ENCODE measurements at regions not wholly inside any gene's neighbourhood (a gene's known extent, or its start where the extent isn't known, plus 50 kb on each side); places are given as distances from the start of the nearest gene placed in this dataset.
"Not testable (repeated sequence)": the region's sequence is repeated elsewhere in the genome, so short reads cannot be mapped to it uniquely, and the experiment has no call there.

- DNase-seq (ENCODE audit: low read depth) = not testable (repeated sequence)
Measured at GRCh38 chr15:85196697-85197096, 183.7 kb upstream of the AKAP13 start.

- not testable (repeated sequence) for DNase-seq (ENCODE audit: low read depth)
Measured at GRCh38 chr15:85197582-85197981, 182.8 kb upstream of the AKAP13 start.

GRCh38 chr15:85198432-85198831 lies 182.0 kb upstream of the AKAP13 start:
- DNase-seq (ENCODE audit: low read depth) = not testable (repeated sequence)

GRCh38 chr15:85200215-85200614 lies 180.2 kb upstream of the AKAP13 start:
- not testable (repeated sequence) for DNase-seq (ENCODE audit: low read depth)

- not testable (repeated sequence) for DNase-seq (ENCODE audit: low read depth)
Measured at GRCh38 chr15:85201118-85201793, 179.1 kb upstream of the AKAP13 start.

- DNase-seq (ENCODE audit: low read depth) = not testable (repeated sequence)
Measured at GRCh38 chr15:85204481-85204880, 175.9 kb upstream of the AKAP13 start.

GRCh38 chr15:85233791-85234325 lies 146.5 kb upstream of the AKAP13 start:
- DNase-seq (ENCODE audit: low read depth) = not testable (repeated sequence)

GRCh38 chr15:85234450-85235196 lies 145.8 kb upstream of the AKAP13 start:
- DNase-seq (ENCODE audit: low read depth) = not testable (repeated sequence)

GRCh38 chr15:85244056-85244455 lies 136.3 kb upstream of the AKAP13 start:
- DNase-seq (ENCODE audit: low read depth) = not testable (repeated sequence)

- DNase-seq (ENCODE audit: low read depth) = not testable (repeated sequence)
Measured at GRCh38 chr15:85250938-85251542, 129.4 kb upstream of the AKAP13 start.

- DNase-seq (ENCODE audit: low read depth) = not testable (repeated sequence)
Measured at GRCh38 chr15:85253196-85253915, 127.0 kb upstream of the AKAP13 start.

GRCh38 chr15:85254961-85255360 lies 125.4 kb upstream of the AKAP13 start:
- DNase-seq (ENCODE audit: low read depth) = not testable (repeated sequence)

- DNase-seq (ENCODE audit: low read depth) = not testable (repeated sequence)
Measured at GRCh38 chr15:85255502-85255901, 124.9 kb upstream of the AKAP13 start.

GRCh38 chr15:85256009-85256997 lies 124.1 kb upstream of the AKAP13 start:
- DNase-seq (ENCODE audit: low read depth) = not testable (repeated sequence)

GRCh38 chr15:85258062-85258445 lies 122.3 kb upstream of the AKAP13 start:
- DNase-seq (ENCODE audit: low read depth) = not testable (repeated sequence)

GRCh38 chr15:85258559-85259209 lies 121.7 kb upstream of the AKAP13 start:
- not testable (repeated sequence) for DNase-seq (ENCODE audit: low read depth)

- not testable (repeated sequence) for DNase-seq (ENCODE audit: low read depth)
Measured at GRCh38 chr15:85260526-85260925, 119.9 kb upstream of the AKAP13 start.

- not testable (repeated sequence) for DNase-seq (ENCODE audit: low read depth)
Measured at GRCh38 chr15:85262461-85263055, 117.8 kb upstream of the AKAP13 start.

GRCh38 chr15:85263842-85264440 lies 116.5 kb upstream of the AKAP13 start:
- DNase-seq (ENCODE audit: low read depth) = not testable (repeated sequence)
